HepG2 (cell line): ENCODE measurements at regions not wholly inside any gene's neighbourhood (a gene's known extent, or its start where the extent isn't known, plus 50 kb on each side); places are given as distances from the start of the nearest gene placed in this dataset.

Source experiments
- ATAC-seq: fragments of 200-7000 bp; cut with Tn5 transposase; 3 replicates; pipeline ENCODE4 v1.9.1; 2020; ENCODE audit warnings: mild to moderate bottlenecking, moderate library complexity
- BruUV-seq: library from RNA; stranded (reverse); fragments of 400-500 nt; replicated peaks from 2 replicates; lab custom pipeline; 2021; lab: Mats Ljungman, UMichigan
- CTCF ChIA-PET: fragments of 300-600 bp; formaldehyde crosslinking; extraction: SDS; loops from one replicate; lab custom pipeline; 2021; ENCODE audit warnings: low total read pairs, inconsistent platforms, low intra/inter-chr PET ratio; lab: Yijun Ruan, JAX
- POLR2A ChIA-PET: fragments of 350-600 bp; sonication (Branson Sonifier 250); formaldehyde crosslinking; loops from one replicate; lab custom pipeline; 2020; ENCODE audit warnings: antibody characterized with exemption, inconsistent platforms; lab: Yijun Ruan, JAX
- DNase-seq: peaks from one replicate; pipeline ENCODE4 v3.0.0-alpha.2; 2015; ENCODE audit warnings: low spot score
- FAIRE-seq: peaks from 3 replicates; lab custom pipeline; 2011; peaks lifted over from hg19 to GRCh38; lab: Jason Lieb, UNC
- H2AFZ ChIP-seq: one replicate; pipeline ENCODE4 v1.6.1; 2011; ENCODE audit warnings: low read length, inconsistent platforms
- H3K27ac ChIP-seq: fragments of 300-600 bp; 3 replicates; pipeline ENCODE4 v1.8.0; 2011; ENCODE audit warnings: mixed run types, mild to moderate bottlenecking, mixed read lengths, low read length, inconsistent platforms; ENCODE audit not compliant: insufficient read depth; ENCODE audit errors: extremely low read length
- H3K27me3 ChIP-seq, 2 experiments: fragments of 200-600 bp in 1 of 2; 2 replicates in 1 of 2; 3 replicates in 1 of 2; pipeline versions ENCODE4 v1.6.0 to v1.8.0; 2011; ENCODE audit warnings: low read length in 2 of 2, mild to moderate bottlenecking in 2 of 2, moderate library complexity in 2 of 2, inconsistent platforms in 1 of 2; ENCODE audit not compliant: insufficient read depth in 2 of 2, control insufficient read depth in 1 of 2
- H3K36me3 ChIP-seq, 2 experiments: fragments of 200-600 bp in 1 of 2; replicated peaks in 1 of 2; 2 replicates in 1 of 2; 3 replicates in 1 of 2; pipeline versions ENCODE4 v1.5.1 to v1.8.0; 2011; ENCODE audit warnings: low read length in 2 of 2, inconsistent platforms in 1 of 2; ENCODE audit not compliant: insufficient read depth in 2 of 2, control insufficient read depth in 1 of 2
- H3K4me1 ChIP-seq: 2 replicates; pipeline ENCODE4 v1.5.1; 2012; ENCODE audit warnings: low read length, inconsistent platforms; ENCODE audit not compliant: insufficient read depth
- H3K4me2 ChIP-seq: 2 replicates; pipeline ENCODE4 v1.6.0; 2011; ENCODE audit warnings: low read depth, low read length, inconsistent platforms
- H3K4me3 ChIP-seq, 3 experiments: fragments of 200-600 bp in 1 of 3; sonication (generic), shearing (Covaris generic) in 1 of 3; replicated peaks in 1 of 3; 2 replicates each; pipeline ENCODE4 v1.5.1; 2011 to 2016; ENCODE audit warnings: low read length in 3 of 3, inconsistent platforms in 2 of 3, low read depth in 2 of 3, mild to moderate bottlenecking in 2 of 3, control low read depth in 1 of 3, mixed read lengths in 1 of 3; ENCODE audit not compliant: insufficient read depth in 1 of 3
- H3K79me2 ChIP-seq: one replicate; pipeline ENCODE4 v1.6.1; 2011; ENCODE audit warnings: low read length, inconsistent platforms; ENCODE audit not compliant: insufficient read depth
- H3K9ac ChIP-seq: 2 replicates; pipeline ENCODE4 v1.6.0; 2011; ENCODE audit warnings: mild to moderate bottlenecking, low read depth, low read length, inconsistent platforms; ENCODE audit not compliant: insufficient read depth
- H3K9me3 ChIP-seq: 2 replicates; pipeline ENCODE4 v1.5.1; 2012; ENCODE audit warnings: mild to moderate bottlenecking, low read length
- H4K20me1 ChIP-seq: 2 replicates; pipeline ENCODE4 v1.6.0; 2011; ENCODE audit warnings: inconsistent platforms, mild to moderate bottlenecking, low read length, moderate library complexity; ENCODE audit not compliant: insufficient read depth
- AFF4 ChIP-seq: sonication (generic); formaldehyde crosslinking; IDR thresholded peaks from 2 replicates; pipeline ENCODE4 v1.4.0; 2020; ENCODE audit warnings: missing genetic modification reagents
- CCDC6 ChIP-seq: sonication (generic); formaldehyde crosslinking; IDR thresholded peaks from 2 replicates; pipeline ENCODE4 v1.8.1; 2022; ENCODE audit warnings: mild to moderate bottlenecking, missing genetic modification reagents, moderate library complexity
- FOXK1 ChIP-seq: sonication (generic); formaldehyde crosslinking; IDR thresholded peaks from 2 replicates; pipeline ENCODE4 v1.4.0; 2020; ENCODE audit warnings: low read depth, missing genetic modification reagents, borderline replicate concordance
- HNF1B ChIP-seq: sonication (generic); formaldehyde crosslinking; IDR thresholded peaks from 2 replicates; pipeline ENCODE4 v1.5.1; 2020; ENCODE audit warnings: mild to moderate bottlenecking, moderate library complexity, missing genetic modification reagents
- HNRNPUL1 ChIP-seq: fragments of 200-400 bp; formaldehyde crosslinking; IDR thresholded peaks from 2 replicates; pipeline ENCODE4 v1.6.1; 2017; ENCODE audit warnings: low read depth, mild to moderate bottlenecking, low read length, moderate library complexity
- IRX3 ChIP-seq: sonication (generic); formaldehyde crosslinking; IDR thresholded peaks from 2 replicates; pipeline ENCODE4 v1.8.1; 2023; ENCODE audit warnings: mild to moderate bottlenecking, low read depth, missing genetic modification reagents, borderline replicate concordance
- NFIB ChIP-seq: sonication (generic); formaldehyde crosslinking; IDR thresholded peaks from 2 replicates; pipeline ENCODE4 v1.9.0; 2021; ENCODE audit warnings: missing genetic modification reagents, mild to moderate bottlenecking, borderline replicate concordance
- NFKB2 ChIP-seq: sonication (generic); formaldehyde crosslinking; IDR thresholded peaks from 2 replicates; pipeline ENCODE4 v1.4.0; 2020; ENCODE audit warnings: missing genetic modification reagents, borderline replicate concordance
- PAF1 ChIP-seq: IDR thresholded peaks from 2 replicates; pipeline ENCODE4 v1.6.1; 2016; ENCODE audit warnings: missing genetic modification reagents, missing compliant biosample characterization
- RFXANK ChIP-seq: IDR thresholded peaks from 2 replicates; pipeline ENCODE4 v1.6.1; 2016
- SOX5 ChIP-seq: IDR thresholded peaks from 2 replicates; pipeline ENCODE4 v1.6.1; 2016; ENCODE audit warnings: borderline replicate concordance
- XRCC5 ChIP-seq: fragments of 200-400 bp; formaldehyde crosslinking; optimal IDR thresholded peaks from 2 replicates; pipeline ENCODE3; 2017; ENCODE audit warnings: mild to moderate bottlenecking, low read length
- ZFX ChIP-seq: sonication (generic); formaldehyde crosslinking; IDR thresholded peaks from 2 replicates; pipeline ENCODE4 v1.4.0; 2020; ENCODE audit warnings: mild to moderate bottlenecking, low read depth, missing genetic modification reagents, moderate library complexity
- ZNF205 ChIP-seq: IDR thresholded peaks from 2 replicates; pipeline ENCODE4 v1.6.1; 2018; ENCODE audit warnings: missing biosample characterization, missing genetic modification reagents
- ZNF225 ChIP-seq: sonication (generic); formaldehyde crosslinking; IDR thresholded peaks from 2 replicates; pipeline ENCODE4 v1.4.0; 2020; ENCODE audit warnings: mild to moderate bottlenecking, missing genetic modification reagents
- ZNF44 ChIP-seq: sonication (generic); formaldehyde crosslinking; IDR thresholded peaks from 2 replicates; pipeline ENCODE4 v1.5.1; 2020; ENCODE audit warnings: mild to moderate bottlenecking, missing genetic modification reagents
- ZNF546 ChIP-seq: sonication (generic); formaldehyde crosslinking; conservative IDR thresholded peaks from 2 replicates; pipeline ENCODE4 v1.8.1; 2023; ENCODE audit warnings: mild to moderate bottlenecking, missing genetic modification reagents
- ZNF781 ChIP-seq: sonication (generic); formaldehyde crosslinking; IDR thresholded peaks from 2 replicates; pipeline ENCODE4 v1.5.1; 2020; ENCODE audit warnings: borderline replicate concordance, mild to moderate bottlenecking, missing genetic modification reagents; ENCODE audit errors: not compliant biosample characterization
- WGBS: methylation state at CpG from one replicate; pipeline ENCODE4 v1.1.6; 2017; ENCODE audit warnings: low lambda C conversion rate; 5-methylcytosine and 5-hydroxymethylcytosine counted together
- in situ Hi-C: cut with HindIII; loops from 2 replicates; pipeline ENCODE4 v1.10.0; 2017; ENCODE audit warnings: low pct_unique_long_range_greater_than_20kb; ENCODE audit not compliant: extremely low pct_ligation_motif_present
- intact Hi-C: fragments of 100-400 bp; cut with micrococcal nuclease; formaldehyde crosslinking; loops from one replicate; pipeline ENCODE4 v1.10.0; 2022; ENCODE audit not compliant: unreplicated experiment

GRCh38 chr6:140245296-140246040 lies 871.0 kb upstream of the CITED2 start (continued):
- TF ChIP-seq AFF4 = no peak
- no peak for TF ChIP-seq NFIB (CRISPR knock-in tag)

GRCh38 chr6:140237251-140237650 lies 862.8 kb upstream of the CITED2 start:
- Histone ChIP-seq H3K9ac (no peak overlapping the region), H2AFZ (no peak overlapping the region), H3K36me3 (no peaks in the 10 kb centered on the region), H3K4me1 (no peaks in the 10 kb centered on the region), H3K27me3 (no peaks in the 10 kb centered on the region), H4K20me1 (no peaks in the 10 kb centered on the region), H3K27ac (no peak overlapping the region), H3K9me3 (peaks cover 27% of the 10 kb centered on the region), H3K79me2 (no peaks in the 10 kb centered on the region), H3K4me3 (no peak overlapping the region), H3K4me2 (no peak overlapping the region)
- TF ChIP-seq RFXANK (CRISPR knock-in tag) (no peak), ZNF44 (no peak), ZNF225 (no peak), HNRNPUL1 (no peak), CCDC6 (CRISPR knock-in tag) (no peak), ZNF205 (CRISPR knock-in tag) (no peak), IRX3 (CRISPR knock-in tag) (no peak), XRCC5 (no peak), NFKB2 (CRISPR knock-in tag) (no peak), HNF1B (CRISPR knock-in tag) (no peak), ZNF781 (no peak), PAF1 (CRISPR knock-in tag) (no peak), SOX5 (CRISPR knock-in tag) (no peak), ZNF546 (no peak), ZFX (CRISPR knock-in tag) (no peak), FOXK1 (CRISPR knock-in tag) (no peak)
- ChIA-PET POLR2A (no interaction called here), CTCF (no interaction called here)
- FAIRE-seq (no peak), DNase-seq (no peak), ATAC-seq (no peak)
- 13% methylated on average over 3 of the region's 3 CpGs for WGBS
- in situ Hi-C loops = no loop called here
- intact Hi-C loops = no loop called here
- no TSS peak for BruUV-seq
